Esophagus muscularis mucosa (tissue), 3 donors: ENCODE measurements at regions not wholly inside any gene's neighbourhood (a gene's known extent, or its start where the extent isn't known, plus 50 kb on each side); places are given as distances from the start of the nearest gene placed in this dataset.

Source experiments
- POLR2A ChIP-seq: fragments of 450-650 bp; IDR thresholded peaks from one replicate; pipeline ENCODE4 v1.6.1; 2017; ENCODE audit warnings: antibody characterized with exemption, moderate library complexity, mild to moderate bottlenecking, low read depth
- POLR2AphosphoS5 ChIP-seq, 2 donors: sonication (generic); formaldehyde crosslinking; IDR thresholded peaks; one replicate each; pipeline ENCODE4 v1.6.1; 2017; ENCODE audit warnings: antibody characterized with exemption in 2 of 2
- TF ChIP-seq, protein P1 (sequence below), 3 experiments: fragments of 200-600 bp in 2 of 3; fragments of 450-650 bp in 1 of 3; sonication (generic) in 2 of 3; IDR thresholded peaks; one replicate each; pipeline ENCODE4 v1.5.1; 2017 to 2019; ENCODE audit warnings: antibody characterized with exemption in 3 of 3, mild to moderate bottlenecking in 2 of 3, moderate library complexity in 1 of 3

DNA sequence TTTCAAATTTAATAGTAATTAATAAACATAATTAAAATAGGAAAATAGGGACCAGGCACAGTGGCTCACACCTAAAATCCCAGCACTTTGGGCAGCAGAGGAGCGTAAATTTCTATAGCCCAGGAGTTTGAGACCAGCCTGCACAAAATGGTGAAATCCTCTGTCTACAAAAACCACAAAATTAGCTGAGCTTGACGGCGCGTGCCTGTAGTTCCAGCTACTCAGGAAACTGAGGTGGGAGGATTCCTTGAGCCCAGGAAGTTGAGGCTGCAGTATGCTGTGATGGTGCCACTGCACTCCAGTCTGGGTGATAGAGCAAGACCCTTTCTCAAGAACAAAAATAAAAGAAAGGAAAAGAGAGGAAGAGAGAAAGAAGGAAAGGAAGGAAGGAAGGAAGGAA is 1387.0 kb upstream of the ADGRB3 start:
- no peak for TF ChIP-seq POLR2A
- TF ChIP-seq, protein P1, sequence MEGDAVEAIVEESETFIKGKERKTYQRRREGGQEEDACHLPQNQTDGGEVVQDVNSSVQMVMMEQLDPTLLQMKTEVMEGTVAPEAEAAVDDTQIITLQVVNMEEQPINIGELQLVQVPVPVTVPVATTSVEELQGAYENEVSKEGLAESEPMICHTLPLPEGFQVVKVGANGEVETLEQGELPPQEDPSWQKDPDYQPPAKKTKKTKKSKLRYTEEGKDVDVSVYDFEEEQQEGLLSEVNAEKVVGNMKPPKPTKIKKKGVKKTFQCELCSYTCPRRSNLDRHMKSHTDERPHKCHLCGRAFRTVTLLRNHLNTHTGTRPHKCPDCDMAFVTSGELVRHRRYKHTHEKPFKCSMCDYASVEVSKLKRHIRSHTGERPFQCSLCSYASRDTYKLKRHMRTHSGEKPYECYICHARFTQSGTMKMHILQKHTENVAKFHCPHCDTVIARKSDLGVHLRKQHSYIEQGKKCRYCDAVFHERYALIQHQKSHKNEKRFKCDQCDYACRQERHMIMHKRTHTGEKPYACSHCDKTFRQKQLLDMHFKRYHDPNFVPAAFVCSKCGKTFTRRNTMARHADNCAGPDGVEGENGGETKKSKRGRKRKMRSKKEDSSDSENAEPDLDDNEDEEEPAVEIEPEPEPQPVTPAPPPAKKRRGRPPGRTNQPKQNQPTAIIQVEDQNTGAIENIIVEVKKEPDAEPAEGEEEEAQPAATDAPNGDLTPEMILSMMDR (IDR thresholded peaks at IDR 0.05), result no peak
- no peak for TF ChIP-seq POLR2AphosphoS5 (IDR thresholded peaks at IDR 0.05)
